ENCODE measurements at regions not wholly inside any gene's neighbourhood (a gene's known extent, or its start where the extent isn't known, plus 50 kb on each side); places are given as distances from the start of the nearest gene placed in this dataset.

DNA sequence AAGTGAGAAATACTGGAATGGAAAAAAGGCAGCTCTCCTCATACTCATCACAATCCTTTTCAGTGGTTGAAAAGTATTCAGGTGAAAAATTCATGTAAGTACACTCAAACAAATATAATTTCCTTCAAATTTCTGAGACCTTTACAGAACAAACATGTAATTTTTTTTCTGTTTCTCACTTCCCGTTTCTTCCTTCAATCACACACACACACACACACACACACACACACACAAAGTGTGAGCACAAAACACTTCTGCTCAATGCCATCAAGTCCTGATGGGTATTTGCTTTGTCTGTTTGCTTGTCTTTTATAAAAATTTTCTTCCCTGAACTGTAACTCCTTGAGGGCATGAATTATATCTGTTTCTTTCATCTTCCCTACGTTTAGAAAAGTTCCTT is 110.6 kb downstream of the LIG4 start:
- DNase-seq (ENCODE audit: low read depth): no peak
- TF ChIP-seq, protein P1, sequence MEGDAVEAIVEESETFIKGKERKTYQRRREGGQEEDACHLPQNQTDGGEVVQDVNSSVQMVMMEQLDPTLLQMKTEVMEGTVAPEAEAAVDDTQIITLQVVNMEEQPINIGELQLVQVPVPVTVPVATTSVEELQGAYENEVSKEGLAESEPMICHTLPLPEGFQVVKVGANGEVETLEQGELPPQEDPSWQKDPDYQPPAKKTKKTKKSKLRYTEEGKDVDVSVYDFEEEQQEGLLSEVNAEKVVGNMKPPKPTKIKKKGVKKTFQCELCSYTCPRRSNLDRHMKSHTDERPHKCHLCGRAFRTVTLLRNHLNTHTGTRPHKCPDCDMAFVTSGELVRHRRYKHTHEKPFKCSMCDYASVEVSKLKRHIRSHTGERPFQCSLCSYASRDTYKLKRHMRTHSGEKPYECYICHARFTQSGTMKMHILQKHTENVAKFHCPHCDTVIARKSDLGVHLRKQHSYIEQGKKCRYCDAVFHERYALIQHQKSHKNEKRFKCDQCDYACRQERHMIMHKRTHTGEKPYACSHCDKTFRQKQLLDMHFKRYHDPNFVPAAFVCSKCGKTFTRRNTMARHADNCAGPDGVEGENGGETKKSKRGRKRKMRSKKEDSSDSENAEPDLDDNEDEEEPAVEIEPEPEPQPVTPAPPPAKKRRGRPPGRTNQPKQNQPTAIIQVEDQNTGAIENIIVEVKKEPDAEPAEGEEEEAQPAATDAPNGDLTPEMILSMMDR (IDR thresholded peaks at IDR 0.05; ENCODE audit: control insufficient read depth, extremely low read depth, insufficient read depth): no peak
- no peak overlapping the region for H3K4me3 ChIP-seq (ENCODE audit: low read depth, low read length)

DNA sequence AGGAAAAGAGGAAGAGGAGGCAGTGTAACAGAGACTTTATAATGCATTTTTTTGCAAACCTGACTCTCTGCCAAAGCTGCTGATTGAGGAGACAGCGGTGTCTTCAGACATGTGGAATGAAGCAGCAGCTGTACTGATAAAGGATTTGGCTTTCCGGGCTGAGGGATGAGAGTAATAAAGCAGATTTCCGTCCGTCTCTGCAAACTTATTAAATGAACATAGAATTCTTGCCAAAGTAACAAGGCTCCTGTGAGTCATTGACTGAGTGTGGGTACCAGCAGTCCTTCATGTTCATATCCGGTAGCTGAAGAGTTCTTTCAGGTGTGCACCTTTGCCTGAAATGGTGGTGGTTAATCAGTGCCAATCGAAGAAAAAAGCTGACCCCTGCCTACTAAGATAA is 112.6 kb downstream of the LIG4 start:
- no peak overlapping the region for H3K4me3 ChIP-seq (ENCODE audit: low read depth, low read length)
- no peak for DNase-seq (ENCODE audit: low read depth)
- TF ChIP-seq, protein P1 (IDR thresholded peaks at IDR 0.05; ENCODE audit: control insufficient read depth, extremely low read depth, insufficient read depth): no peak

DNA sequence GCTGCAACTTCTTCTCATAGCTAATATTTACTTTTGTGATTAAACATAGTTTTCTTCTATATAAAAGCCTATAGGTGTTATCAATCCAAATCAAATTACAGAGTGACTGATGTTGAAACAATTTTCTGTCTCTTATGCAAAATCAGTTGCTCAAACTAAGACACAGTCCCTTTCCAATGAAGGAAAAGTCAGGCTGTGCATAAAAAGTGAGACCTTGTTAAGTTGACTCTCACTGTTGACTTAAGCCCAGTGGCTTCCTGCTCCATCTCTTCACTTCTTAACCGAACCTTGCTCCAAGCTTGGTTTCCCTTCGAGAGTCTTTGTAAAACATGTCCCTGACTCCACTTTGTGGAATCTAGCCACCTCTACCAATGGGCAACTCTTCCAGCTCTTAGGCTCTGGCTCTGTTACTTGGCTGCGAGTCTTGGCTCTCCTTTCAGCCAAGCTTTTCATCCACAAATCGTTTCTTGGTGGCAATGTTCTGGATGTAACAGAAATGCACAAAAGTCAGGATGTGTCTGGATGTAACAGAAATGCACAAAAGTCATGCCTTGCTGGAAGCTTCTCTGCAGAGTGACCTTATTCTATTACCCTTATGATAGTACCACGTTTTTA is 118.9 kb downstream of the LIG4 start:
- no peak for DNase-seq (ENCODE audit: low read depth)
- TF ChIP-seq, protein P1 (IDR thresholded peaks at IDR 0.05; ENCODE audit: control insufficient read depth, extremely low read depth, insufficient read depth): no peak

DNA sequence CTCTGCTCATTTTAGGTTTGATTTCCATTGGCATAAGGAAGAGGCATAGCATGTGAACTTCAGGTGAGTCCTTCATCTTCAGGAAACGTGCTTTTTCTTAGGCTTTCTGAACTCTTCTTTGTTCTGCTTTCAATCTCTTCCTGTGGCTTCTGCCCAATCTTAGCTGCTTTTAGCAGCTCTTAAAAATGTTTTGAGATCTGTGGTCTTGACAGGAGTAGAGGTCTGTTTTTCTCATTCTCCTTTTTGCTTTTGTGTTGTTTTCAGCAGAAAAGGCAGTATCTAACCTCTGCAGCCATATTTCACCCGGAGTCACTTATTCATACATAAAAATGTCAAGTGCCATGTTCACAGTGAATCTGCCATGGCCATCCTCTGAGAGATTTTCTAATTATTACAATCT is 120.3 kb downstream of the LIG4 start:
- no peak overlapping the region for H3K4me3 ChIP-seq (ENCODE audit: low read depth, low read length)
- DNase-seq (ENCODE audit: low read depth): no peak
- TF ChIP-seq, protein P1 (IDR thresholded peaks at IDR 0.05; ENCODE audit: control insufficient read depth, extremely low read depth, insufficient read depth): no peak

More for the DNA sequence above, 118.9 kb downstream of the LIG4 start:
- H3K4me3 ChIP-seq (ENCODE audit: low read depth, low read length): no peak overlapping the region

DNA sequence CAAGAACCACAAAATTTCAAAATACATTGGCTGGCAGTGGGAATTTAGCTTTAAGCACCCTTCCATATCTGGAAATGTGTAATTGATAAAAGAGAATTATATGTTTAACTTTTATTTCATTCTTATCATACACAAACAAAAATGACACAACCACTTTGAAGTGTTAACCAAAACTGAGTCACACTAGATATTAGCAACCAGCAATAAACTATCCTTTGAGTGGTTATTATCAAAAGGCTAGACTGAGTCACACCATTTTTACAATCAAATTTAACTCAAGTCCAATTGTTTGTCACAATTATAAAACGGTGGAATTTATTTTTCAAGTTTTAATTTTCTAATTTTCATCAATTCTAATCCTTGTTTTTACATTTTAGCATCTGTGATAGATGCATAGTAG is 121.7 kb downstream of the LIG4 start:
- TF ChIP-seq, protein P1 (IDR thresholded peaks at IDR 0.05; ENCODE audit: control insufficient read depth, extremely low read depth, insufficient read depth): no peak
- no peak for DNase-seq (ENCODE audit: low read depth)
- H3K4me3 ChIP-seq (ENCODE audit: low read depth, low read length): no peak overlapping the region

DNA sequence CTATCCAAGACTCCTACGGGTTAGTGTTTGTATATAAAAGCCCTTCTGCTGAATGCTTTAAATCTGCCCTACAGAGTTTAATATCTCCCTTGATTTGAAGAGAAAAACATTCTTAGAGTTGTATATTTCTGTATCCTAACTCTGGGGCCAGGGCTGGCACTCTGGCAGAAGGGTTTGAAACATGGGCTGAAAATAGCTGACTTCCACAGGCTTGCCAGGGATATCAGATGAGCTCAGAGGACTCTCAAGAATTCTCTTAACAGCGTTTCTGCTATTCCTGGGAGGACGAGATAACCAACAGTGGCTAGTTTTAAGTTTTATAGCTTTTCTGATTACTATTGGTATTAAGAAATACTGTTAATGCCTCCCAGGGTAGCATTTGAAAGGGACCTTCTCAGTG is 127.5 kb downstream of the LIG4 start:
- DNase-seq (ENCODE audit: low read depth): no peak
- no peak overlapping the region for H3K4me3 ChIP-seq (ENCODE audit: low read depth, low read length)
- TF ChIP-seq, protein P1 (IDR thresholded peaks at IDR 0.05; ENCODE audit: control insufficient read depth, extremely low read depth, insufficient read depth): no peak

DNA sequence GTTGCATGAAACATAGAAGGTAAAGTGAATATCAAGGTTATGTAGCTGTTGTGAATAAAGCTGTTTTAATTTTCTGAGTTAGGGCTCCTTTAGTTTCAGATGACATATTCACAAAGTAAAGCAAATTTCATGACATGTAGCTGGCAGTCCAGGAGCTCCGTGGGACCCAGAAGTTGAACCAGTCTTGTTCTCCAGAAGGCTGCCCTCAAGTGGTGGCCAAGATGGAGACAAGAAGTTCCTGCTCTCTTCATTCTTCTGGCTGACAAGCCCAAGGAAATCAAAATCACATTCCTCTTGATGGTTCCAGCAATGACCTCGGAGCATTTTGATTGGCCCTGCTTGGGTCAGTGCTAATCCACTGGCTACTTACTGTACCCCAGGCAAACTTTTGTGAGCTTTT is 128.7 kb downstream of the LIG4 start:
- TF ChIP-seq, protein P1 (IDR thresholded peaks at IDR 0.05; ENCODE audit: control insufficient read depth, extremely low read depth, insufficient read depth): 0 out of 2 replicates have a peak, but pooled peaks have one; percentile 8
- H3K4me3 ChIP-seq (ENCODE audit: low read depth, low read length): no peak overlapping the region
- no peak for DNase-seq (ENCODE audit: low read depth)

Data from LNCaP clone FGC (cell line).